NOMO-1 treated with dmso at 0.1 percent for 144 hours (cell line): ENCODE measurements at regions not wholly inside any gene's neighbourhood (a gene's known extent, or its start where the extent isn't known, plus 50 kb on each side); places are given as distances from the start of the nearest gene placed in this dataset.

ENCODE experiments used
- DNase-seq: peaks from one replicate; lab custom pipeline; 2025; ENCODE audit not compliant: unreplicated experiment; lab: John Stamatoyannopoulos, UW

DNA sequence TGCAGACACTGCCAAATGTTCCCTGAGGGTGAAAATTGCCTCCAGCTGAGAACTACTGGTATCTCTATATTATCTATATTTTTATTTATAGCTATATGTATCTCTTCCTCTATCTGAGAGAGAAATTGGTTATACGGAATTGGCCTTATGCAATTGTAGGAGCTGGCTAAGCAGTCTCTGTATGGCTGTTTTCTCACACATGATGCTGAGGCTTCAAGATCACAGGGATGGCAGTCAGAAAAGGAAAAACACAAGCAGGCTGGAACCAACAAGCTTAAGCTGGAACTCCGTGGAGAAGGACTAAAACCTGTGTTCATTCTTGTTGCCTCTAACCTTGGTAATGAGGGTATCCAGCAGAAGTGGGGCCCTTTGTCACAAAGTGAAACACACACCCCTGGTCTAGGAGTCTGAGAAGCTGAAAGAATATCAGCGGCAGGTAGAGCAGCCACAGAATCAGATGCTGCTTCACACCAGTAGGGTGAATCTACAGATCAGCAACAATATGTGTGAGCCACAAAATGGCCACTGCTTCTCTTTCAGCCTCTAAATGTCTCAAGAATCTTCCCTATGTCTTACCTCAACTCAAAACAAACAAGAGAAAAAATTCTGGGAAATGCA lies 166.5 kb upstream of the PPP1R2C start:
- DNase-seq = no peak

- DNase-seq = no peak
These were observed 168.7 kb upstream of the PPP1R2C start for GRCh38 chrX:42946544-42947194.

- no peak for DNase-seq
These were observed 171.0 kb upstream of the PPP1R2C start for GRCh38 chrX:42948723-42949657.

- DNase-seq = no peak
These were observed 173.8 kb upstream of the PPP1R2C start for GRCh38 chrX:42951747-42952146.

- no peak for DNase-seq
These were observed 174.7 kb upstream of the PPP1R2C start for GRCh38 chrX:42952621-42953020.

DNA sequence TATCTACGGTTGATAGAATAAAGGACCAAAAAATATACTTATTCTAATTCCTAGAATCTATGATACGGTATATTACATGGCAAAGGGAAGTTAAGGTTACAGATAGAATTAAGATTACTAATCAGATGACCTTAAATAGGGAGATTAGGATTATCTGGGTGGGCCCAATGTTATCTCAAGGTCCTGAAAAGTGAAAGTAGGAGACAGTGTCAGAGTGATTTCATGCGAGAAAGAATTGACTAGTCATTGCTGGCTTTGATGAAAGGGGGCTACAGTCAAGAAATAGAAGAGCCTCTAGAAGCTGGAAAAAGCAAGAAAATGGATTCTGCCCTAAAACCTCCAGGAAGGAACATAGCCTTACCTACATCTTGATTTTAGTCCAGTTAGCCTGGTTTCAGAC lies 176.9 kb upstream of the PPP1R2C start:
- DNase-seq = no peak

- peak; percentile 70 for DNase-seq
These were observed 177.4 kb upstream of the PPP1R2C start for GRCh38 chrX:42955349-42955748.

DNA sequence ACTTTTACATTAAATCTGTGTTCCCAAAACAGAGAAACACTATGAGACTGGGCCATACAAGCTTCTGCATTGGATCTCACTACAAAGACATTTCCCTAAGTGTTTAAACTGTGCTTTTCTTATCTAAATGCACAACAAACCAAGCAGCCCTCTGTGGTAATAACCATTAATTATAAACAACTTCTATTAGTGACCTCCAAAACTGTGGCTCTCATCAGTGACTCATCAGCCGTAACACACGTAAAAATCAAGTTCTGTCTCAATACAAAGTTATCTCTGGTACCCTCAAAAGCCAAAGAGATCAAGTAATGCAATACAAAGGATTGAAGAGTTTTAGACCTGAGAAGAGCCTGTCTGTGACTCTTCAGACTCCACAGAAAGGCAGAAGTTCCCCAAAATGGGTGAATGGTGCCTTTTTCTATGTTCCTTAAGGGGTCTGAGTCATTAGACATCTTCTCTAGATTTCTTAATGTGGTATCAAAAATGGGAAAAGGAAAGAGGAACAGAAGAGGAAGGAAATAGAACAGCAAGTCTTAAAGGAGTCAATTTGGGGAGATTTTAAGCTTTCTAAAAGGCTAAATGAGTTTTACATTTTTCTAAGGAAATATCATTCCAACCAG lies 189.8 kb upstream of the PPP1R2C start:
- DNase-seq = no peak

DNA sequence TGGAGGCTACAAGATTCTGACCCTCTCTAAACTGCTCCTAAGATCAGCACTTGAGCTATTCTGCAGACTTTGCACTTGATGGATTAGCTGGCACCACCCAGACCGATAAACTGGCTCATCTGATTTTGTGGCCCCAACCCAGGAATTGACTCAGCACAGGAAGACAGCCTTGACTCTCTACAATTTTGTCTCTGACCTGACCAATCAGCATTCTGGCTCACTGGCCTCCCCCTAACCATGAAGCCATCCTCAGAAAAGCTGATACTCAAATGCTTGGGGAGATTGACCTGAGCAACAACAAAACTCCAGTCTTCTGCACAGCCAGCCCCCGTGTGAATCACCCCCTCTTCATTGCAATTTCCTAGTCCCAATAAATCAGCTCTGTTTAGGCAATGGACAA lies 195.4 kb upstream of the PPP1R2C start:
- DNase-seq = no peak

- DNase-seq = no peak
These were observed 197.9 kb upstream of the PPP1R2C start for GRCh38 chrX:42975906-42976305.

- DNase-seq = no peak
These were observed 198.9 kb upstream of the PPP1R2C start for GRCh38 chrX:42976746-42977366.

- DNase-seq = no peak
These were observed 200.9 kb upstream of the PPP1R2C start for GRCh38 chrX:42978655-42979379.

- DNase-seq = no peak
These were observed 210.7 kb upstream of the PPP1R2C start for GRCh38 chrX:42988700-42989099.

DNA sequence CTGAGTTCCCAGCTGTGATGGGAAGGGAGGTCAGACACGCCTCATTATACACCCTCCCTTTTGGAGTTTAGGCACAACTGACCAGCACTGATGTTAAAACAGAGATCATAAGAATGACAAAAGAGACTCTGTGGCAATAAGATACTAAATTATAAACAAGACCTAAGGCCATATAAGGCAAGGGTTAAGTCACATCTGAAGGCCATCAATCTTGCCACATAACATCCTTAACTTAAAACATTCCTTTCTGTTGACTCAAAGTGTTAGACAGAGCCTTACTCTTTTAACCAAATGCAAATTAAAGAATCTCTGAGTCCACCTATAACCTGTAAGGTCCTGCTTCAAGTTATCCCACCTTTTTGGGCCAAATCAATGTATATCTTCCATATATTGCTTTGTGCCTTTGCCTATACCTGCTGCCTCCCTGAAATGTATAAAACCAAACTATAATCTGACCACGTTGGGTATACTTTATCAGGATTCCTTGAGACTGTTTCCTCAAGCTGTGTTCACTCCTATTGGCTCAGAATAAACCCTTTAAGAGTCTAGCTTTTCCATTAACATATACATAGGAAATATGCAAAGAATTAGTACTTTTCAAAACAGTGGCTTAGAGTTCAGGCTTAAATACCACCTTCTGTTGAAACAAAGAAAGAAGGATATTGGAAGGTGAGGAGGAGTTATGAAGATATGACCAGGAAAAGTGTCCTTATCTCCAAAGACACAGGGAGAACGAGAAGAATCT lies 214.4 kb upstream of the PPP1R2C start:
- DNase-seq = no peak

DNA sequence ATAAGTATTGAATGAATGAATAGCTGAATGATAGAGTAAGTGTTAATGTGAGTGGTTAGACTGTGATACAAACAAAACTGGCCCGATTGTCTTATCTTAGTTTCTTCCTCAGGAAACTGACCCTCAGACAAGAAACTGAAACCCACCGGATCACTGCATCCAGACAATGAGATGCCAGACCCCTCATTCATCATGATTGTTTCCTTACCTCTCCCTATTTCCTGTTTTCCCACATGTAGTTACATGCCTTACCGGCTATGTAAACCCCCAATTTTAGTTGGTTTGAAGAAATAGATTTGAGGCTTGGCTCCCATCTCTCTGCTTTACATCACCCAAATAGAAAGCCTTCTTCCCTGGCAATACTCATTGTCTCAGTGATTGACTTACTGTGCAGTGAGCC lies 218.9 kb upstream of the PPP1R2C start:
- no peak for DNase-seq

GRCh38 chrX:43000121-43000520 lies 222.2 kb upstream of the PPP1R2C start:
- no peak for DNase-seq

GRCh38 chrX:43002526-43003203 lies 224.7 kb upstream of the PPP1R2C start:
- no peak for DNase-seq

DNA sequence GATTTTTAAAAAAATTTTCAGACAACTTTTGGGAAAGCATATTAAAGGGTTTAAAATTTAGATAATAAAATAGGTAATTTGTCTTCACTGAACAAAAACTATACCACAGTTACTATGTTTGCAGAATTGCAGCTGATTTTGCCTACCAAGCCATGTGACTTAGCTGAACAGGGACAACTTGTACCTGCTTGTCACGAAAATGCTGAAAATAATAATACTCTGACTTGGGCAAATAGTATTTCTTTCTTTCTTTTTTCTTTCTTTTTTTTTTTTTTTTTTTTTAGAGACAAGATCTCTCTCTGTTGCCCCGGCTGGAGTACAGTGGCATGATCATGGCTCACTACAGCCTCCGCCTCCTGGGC lies 225.2 kb upstream of the PPP1R2C start:
- no peak for DNase-seq

DNA sequence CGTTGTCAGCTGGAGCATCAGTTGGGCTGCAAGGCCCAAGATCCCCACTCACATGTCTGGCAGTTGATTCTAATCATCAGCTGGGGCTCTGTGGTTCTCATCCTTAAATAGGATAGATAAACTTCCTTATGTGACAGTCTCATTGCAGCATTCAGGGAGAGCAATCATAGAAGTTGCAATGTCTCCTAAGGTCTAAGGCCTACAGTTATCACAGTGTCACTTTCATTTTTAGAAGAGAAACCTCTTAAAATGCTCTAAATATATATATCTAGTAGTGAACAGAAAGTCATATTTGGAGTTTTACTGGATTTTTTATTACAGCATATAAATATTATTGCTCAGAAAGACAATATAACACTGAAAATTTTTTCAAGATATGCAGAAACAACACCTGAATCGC lies 226.0 kb upstream of the PPP1R2C start:
- DNase-seq = no peak
